Liver (tissue), 8 donors: ENCODE measurements at regions not wholly inside any gene's neighbourhood (a gene's known extent, or its start where the extent isn't known, plus 50 kb on each side); places are given as distances from the start of the nearest gene placed in this dataset.

Experiments
- DNase-seq: peaks from one replicate; pipeline ENCODE4 v3.0.0-alpha.2; 2017; ENCODE audit warnings: low spot score
- H3K27ac ChIP-seq, 2 donors: one replicate each; pipeline ENCODE4 v1.7.0; 2013; ENCODE audit warnings: inconsistent platforms in 2 of 2, low read length in 2 of 2, control low read depth in 1 of 2, low read depth in 1 of 2, mild to moderate bottlenecking in 1 of 2
- H3K27me3 ChIP-seq, 4 donors: one replicate each; pipeline versions ENCODE4 v1.6.1 to v1.7.0; 2013; ENCODE audit warnings: low read length in 3 of 4, inconsistent platforms in 1 of 4, mild to moderate bottlenecking in 1 of 4, moderate library complexity in 1 of 4; ENCODE audit not compliant: control insufficient read depth in 4 of 4, insufficient read depth in 4 of 4
- H3K36me3 ChIP-seq, 4 donors: one replicate each; pipeline versions ENCODE4 v1.6.1 to v1.7.0; 2013; ENCODE audit warnings: low read length in 3 of 4, mild to moderate bottlenecking in 3 of 4, low read depth in 1 of 4, moderate library complexity in 1 of 4; ENCODE audit not compliant: control insufficient read depth in 4 of 4, insufficient read depth in 3 of 4
- H3K4me1 ChIP-seq, 4 donors: one replicate each; pipeline versions ENCODE4 v1.6.1 to v1.7.0; 2013; ENCODE audit warnings: low read length in 3 of 4, mild to moderate bottlenecking in 3 of 4, moderate library complexity in 1 of 4; ENCODE audit not compliant: control insufficient read depth in 4 of 4, insufficient read depth in 4 of 4
- H3K4me3 ChIP-seq, 3 donors: one replicate each; pipeline versions ENCODE4 v1.6.1 to v1.7.0; 2013; ENCODE audit warnings: low read length in 3 of 3, control low read depth in 1 of 3, low read depth in 1 of 3, mild to moderate bottlenecking in 1 of 3
- H3K9ac ChIP-seq, 2 donors: one replicate each; pipeline ENCODE4 v1.7.0; 2013; ENCODE audit warnings: low read length in 2 of 2, mild to moderate bottlenecking in 2 of 2, moderate library complexity in 2 of 2, control low read depth in 1 of 2, low read depth in 1 of 2
- H3K9me3 ChIP-seq, 4 donors: one replicate each; pipeline versions ENCODE4 v1.6.1 to v1.7.0; 2013; ENCODE audit warnings: low read length in 3 of 4; ENCODE audit not compliant: control insufficient read depth in 4 of 4
- EGR1 ChIP-seq, 2 donors: IDR thresholded peaks; 2 replicates each; pipeline ENCODE4 v1.6.1; 2016 to 2018; ENCODE audit warnings: antibody characterized with exemption in 2 of 2, low read depth in 2 of 2
- FOXA1 ChIP-seq: IDR thresholded peaks from 2 replicates; pipeline ENCODE4 v1.6.1; 2016; ENCODE audit warnings: antibody characterized with exemption
- FOXA2 ChIP-seq: IDR thresholded peaks from 2 replicates; pipeline ENCODE4 v1.6.1; 2016; ENCODE audit warnings: antibody characterized with exemption
- GABPA ChIP-seq, 2 donors: IDR thresholded peaks in 1 of 2; conservative IDR thresholded peaks in 1 of 2; 2 replicates each; pipeline ENCODE4 v1.6.1; 2016; ENCODE audit warnings: antibody characterized with exemption in 2 of 2, mild to moderate bottlenecking in 1 of 2, moderate library complexity in 1 of 2
- HNF4A ChIP-seq, 2 donors: conservative IDR thresholded peaks; 2 replicates each; pipeline ENCODE4 v1.6.1; 2016; ENCODE audit warnings: antibody characterized with exemption in 2 of 2, mild to moderate bottlenecking in 2 of 2
- HNF4G ChIP-seq: IDR thresholded peaks from 2 replicates; pipeline ENCODE4 v1.6.1; 2016; ENCODE audit warnings: antibody characterized with exemption
- JUND ChIP-seq, 2 donors: IDR thresholded peaks; 2 replicates each; pipeline ENCODE4 v1.6.1; 2016; ENCODE audit warnings: antibody characterized with exemption in 2 of 2
- NR2F2 ChIP-seq: IDR thresholded peaks from 2 replicates; pipeline ENCODE4 v1.6.1; 2016; ENCODE audit warnings: antibody characterized with exemption
- RAD21 ChIP-seq, 2 donors: IDR thresholded peaks; 2 replicates each; pipeline ENCODE4 v1.6.1; 2016; ENCODE audit warnings: antibody characterized with exemption in 2 of 2, mild to moderate bottlenecking in 2 of 2
- RXRA ChIP-seq, 2 donors: IDR thresholded peaks; 2 replicates each; pipeline ENCODE4 v1.6.1; 2017 to 2018; ENCODE audit warnings: antibody characterized with exemption in 2 of 2, mild to moderate bottlenecking in 1 of 2
- SP1 ChIP-seq: IDR thresholded peaks from 2 replicates; pipeline ENCODE4 v1.6.1; 2018; ENCODE audit warnings: antibody characterized with exemption, mild to moderate bottlenecking
- TAF1 ChIP-seq: conservative IDR thresholded peaks from 2 replicates; pipeline ENCODE4 v1.6.1; 2016; ENCODE audit warnings: antibody characterized with exemption, mild to moderate bottlenecking
- YY1 ChIP-seq: IDR thresholded peaks from 2 replicates; pipeline ENCODE4 v1.6.1; 2016; ENCODE audit warnings: antibody characterized with exemption, mild to moderate bottlenecking
- WGBS: extraction: QIAGEN DNeasy Blood & Tissue Kit; methylation state at CpG from one replicate; pipeline ENCODE4 v1.1.7; 2013; 5-methylcytosine and 5-hydroxymethylcytosine counted together
- TF ChIP-seq, protein P1 (sequence below): IDR thresholded peaks from 2 replicates; pipeline ENCODE4 v1.6.1; 2016; ENCODE audit warnings: antibody characterized with exemption, mild to moderate bottlenecking
- TF ChIP-seq, protein P2 (sequence below): fragments of 150-350 bp; IDR thresholded peaks from 2 replicates; pipeline ENCODE4 v1.5.1; 2017; ENCODE audit warnings: improper control_type of control experiment, low read depth, low read length; ENCODE audit not compliant: missing input control
- TF ChIP-seq, protein P3 (sequence below): IDR thresholded peaks from 2 replicates; pipeline ENCODE4 v1.6.1; 2016; ENCODE audit warnings: antibody characterized with exemption
- TF ChIP-seq, protein P4 (sequence below): IDR thresholded peaks from 2 replicates; pipeline ENCODE4 v1.6.1; 2016; ENCODE audit warnings: antibody characterized with exemption
- TF ChIP-seq, protein P5 (sequence below): IDR thresholded peaks from 2 replicates; pipeline ENCODE4 v1.6.1; 2016; ENCODE audit warnings: antibody characterized with exemption
- donor health status: healthy.
- donor health status: healthy.
- donor health status: healthy.
- donor health status: healthy.
- donor health status: healthy.

DNA sequence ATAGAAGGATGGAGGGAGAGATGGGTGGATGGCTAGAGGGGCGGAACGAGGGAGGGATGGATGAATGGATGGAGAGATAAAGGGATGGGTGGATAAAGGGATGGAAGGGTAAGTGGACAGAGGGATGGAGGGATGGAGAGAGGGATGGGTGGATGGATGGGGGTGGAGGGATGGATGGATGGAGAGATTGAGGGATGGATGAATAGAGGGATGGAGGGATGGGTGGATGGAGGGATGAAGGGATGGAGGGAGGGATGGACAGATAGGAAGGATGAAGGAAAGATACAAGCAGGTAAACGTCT, 313.3 kb downstream of the UACA start:
- Histone ChIP-seq H3K4me1 (peaks cover 5 to 14% (median 9%) of the 10 kb centered on the region in 4 donors), H3K36me3 (no peaks in the 10 kb centered on the region), H3K9me3 (no peaks in the 10 kb centered on the region), H3K27ac (no peak overlapping the region), H3K9ac (no peak overlapping the region), H3K27me3 (no peaks in the 10 kb centered on the region), H3K4me3 (no peak overlapping the region)
- no peak for TF ChIP-seq FOXA1
- TF ChIP-seq, protein P1, sequence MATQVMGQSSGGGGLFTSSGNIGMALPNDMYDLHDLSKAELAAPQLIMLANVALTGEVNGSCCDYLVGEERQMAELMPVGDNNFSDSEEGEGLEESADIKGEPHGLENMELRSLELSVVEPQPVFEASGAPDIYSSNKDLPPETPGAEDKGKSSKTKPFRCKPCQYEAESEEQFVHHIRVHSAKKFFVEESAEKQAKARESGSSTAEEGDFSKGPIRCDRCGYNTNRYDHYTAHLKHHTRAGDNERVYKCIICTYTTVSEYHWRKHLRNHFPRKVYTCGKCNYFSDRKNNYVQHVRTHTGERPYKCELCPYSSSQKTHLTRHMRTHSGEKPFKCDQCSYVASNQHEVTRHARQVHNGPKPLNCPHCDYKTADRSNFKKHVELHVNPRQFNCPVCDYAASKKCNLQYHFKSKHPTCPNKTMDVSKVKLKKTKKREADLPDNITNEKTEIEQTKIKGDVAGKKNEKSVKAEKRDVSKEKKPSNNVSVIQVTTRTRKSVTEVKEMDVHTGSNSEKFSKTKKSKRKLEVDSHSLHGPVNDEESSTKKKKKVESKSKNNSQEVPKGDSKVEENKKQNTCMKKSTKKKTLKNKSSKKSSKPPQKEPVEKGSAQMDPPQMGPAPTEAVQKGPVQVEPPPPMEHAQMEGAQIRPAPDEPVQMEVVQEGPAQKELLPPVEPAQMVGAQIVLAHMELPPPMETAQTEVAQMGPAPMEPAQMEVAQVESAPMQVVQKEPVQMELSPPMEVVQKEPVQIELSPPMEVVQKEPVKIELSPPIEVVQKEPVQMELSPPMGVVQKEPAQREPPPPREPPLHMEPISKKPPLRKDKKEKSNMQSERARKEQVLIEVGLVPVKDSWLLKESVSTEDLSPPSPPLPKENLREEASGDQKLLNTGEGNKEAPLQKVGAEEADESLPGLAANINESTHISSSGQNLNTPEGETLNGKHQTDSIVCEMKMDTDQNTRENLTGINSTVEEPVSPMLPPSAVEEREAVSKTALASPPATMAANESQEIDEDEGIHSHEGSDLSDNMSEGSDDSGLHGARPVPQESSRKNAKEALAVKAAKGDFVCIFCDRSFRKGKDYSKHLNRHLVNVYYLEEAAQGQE, result no peak
- TF ChIP-seq, protein P2, sequence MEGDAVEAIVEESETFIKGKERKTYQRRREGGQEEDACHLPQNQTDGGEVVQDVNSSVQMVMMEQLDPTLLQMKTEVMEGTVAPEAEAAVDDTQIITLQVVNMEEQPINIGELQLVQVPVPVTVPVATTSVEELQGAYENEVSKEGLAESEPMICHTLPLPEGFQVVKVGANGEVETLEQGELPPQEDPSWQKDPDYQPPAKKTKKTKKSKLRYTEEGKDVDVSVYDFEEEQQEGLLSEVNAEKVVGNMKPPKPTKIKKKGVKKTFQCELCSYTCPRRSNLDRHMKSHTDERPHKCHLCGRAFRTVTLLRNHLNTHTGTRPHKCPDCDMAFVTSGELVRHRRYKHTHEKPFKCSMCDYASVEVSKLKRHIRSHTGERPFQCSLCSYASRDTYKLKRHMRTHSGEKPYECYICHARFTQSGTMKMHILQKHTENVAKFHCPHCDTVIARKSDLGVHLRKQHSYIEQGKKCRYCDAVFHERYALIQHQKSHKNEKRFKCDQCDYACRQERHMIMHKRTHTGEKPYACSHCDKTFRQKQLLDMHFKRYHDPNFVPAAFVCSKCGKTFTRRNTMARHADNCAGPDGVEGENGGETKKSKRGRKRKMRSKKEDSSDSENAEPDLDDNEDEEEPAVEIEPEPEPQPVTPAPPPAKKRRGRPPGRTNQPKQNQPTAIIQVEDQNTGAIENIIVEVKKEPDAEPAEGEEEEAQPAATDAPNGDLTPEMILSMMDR, result no peak
- no peak for TF ChIP-seq EGR1 (IDR thresholded peaks at IDR 0.05; ENCODE audit: low read depth in 2 of 2)
- no peak for TF ChIP-seq YY1
- TF ChIP-seq RAD21 (IDR thresholded peaks at IDR 0.05), result no peak
- TF ChIP-seq HNF4A (conservative IDR thresholded peaks at IDR 0.05), result no peak
- no peak for TF ChIP-seq HNF4G
- TF ChIP-seq GABPA (IDR thresholded peaks at IDR 0.05 in 1 of 2, conservative IDR thresholded peaks at IDR 0.05 in 1 of 2), result no peak
- TF ChIP-seq, protein P3, sequence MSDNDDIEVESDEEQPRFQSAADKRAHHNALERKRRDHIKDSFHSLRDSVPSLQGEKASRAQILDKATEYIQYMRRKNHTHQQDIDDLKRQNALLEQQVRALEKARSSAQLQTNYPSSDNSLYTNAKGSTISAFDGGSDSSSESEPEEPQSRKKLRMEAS, result no peak
- TF ChIP-seq JUND (IDR thresholded peaks at IDR 0.05), result no peak
- TF ChIP-seq, protein P4, sequence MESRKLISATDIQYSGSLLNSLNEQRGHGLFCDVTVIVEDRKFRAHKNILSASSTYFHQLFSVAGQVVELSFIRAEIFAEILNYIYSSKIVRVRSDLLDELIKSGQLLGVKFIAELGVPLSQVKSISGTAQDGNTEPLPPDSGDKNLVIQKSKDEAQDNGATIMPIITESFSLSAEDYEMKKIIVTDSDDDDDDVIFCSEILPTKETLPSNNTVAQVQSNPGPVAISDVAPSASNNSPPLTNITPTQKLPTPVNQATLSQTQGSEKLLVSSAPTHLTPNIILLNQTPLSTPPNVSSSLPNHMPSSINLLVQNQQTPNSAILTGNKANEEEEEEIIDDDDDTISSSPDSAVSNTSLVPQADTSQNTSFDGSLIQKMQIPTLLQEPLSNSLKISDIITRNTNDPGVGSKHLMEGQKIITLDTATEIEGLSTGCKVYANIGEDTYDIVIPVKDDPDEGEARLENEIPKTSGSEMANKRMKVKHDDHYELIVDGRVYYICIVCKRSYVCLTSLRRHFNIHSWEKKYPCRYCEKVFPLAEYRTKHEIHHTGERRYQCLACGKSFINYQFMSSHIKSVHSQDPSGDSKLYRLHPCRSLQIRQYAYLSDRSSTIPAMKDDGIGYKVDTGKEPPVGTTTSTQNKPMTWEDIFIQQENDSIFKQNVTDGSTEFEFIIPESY, result no peak
- TF ChIP-seq, protein P5, sequence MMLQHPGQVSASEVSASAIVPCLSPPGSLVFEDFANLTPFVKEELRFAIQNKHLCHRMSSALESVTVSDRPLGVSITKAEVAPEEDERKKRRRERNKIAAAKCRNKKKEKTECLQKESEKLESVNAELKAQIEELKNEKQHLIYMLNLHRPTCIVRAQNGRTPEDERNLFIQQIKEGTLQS, result no peak
- TF ChIP-seq RXRA (IDR thresholded peaks at IDR 0.05), result no peak
- TF ChIP-seq FOXA2, result no peak
- TF ChIP-seq TAF1, result no peak
- no peak for TF ChIP-seq SP1
- no peak for TF ChIP-seq NR2F2
- WGBS, result 78% methylated on average over 3 of the region's 3 CpGs
- DNase-seq, result no peak
